ENCODE measurements at regions not wholly inside any gene's neighbourhood (a gene's known extent, or its start where the extent isn't known, plus 50 kb on each side); places are given as distances from the start of the nearest gene placed in this dataset.

DNA sequence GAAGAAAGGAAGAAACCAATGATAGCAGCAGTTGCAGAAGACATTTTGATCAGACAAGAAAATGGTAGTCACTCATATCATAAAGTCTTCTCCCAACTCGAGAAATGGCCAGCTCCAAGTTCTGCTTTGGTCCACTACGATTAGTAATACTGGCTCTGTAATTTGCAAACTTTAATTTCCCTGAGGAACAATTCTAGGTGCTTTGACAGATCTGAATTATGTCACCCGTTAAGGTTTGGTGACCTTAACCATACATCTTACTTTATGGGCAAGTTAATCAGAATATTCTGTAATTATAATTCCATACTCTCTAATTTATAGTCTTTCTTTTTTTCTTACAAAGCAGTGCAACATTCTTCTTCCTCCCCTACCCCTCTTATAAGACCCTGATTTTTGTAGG is 84.5 kb downstream of the RND3 start:
- ChIA-PET CTCF (ENCODE audit: low intra/inter-chr PET ratio) (no interaction called here), POLR2A (interaction anchor here (0.6 kb wide), 1 partner anchor 473 kb away, joined by 3 read pairs; no protein-coding TSS in a partner anchor)
- no peaks in the 10 kb centered on the region for H4K20me1 ChIP-seq (replicated peaks; ENCODE audit: control insufficient read depth, insufficient read depth, low read length)
- H3K4me3 ChIP-seq = no peak overlapping the region
- no peaks in the 10 kb centered on the region for H3K36me3 ChIP-seq (ENCODE audit: control insufficient read depth, insufficient read depth, low read length)
- intact Hi-C loops (cut with micrococcal nuclease) = no loop called here
- WGBS (ENCODE audit: insufficient coverage, low coverage, missing lambda C conversion rate) = 0% methylated on average over 3 of the region's 3 CpGs
- no peak overlapping the region for H3K27ac ChIP-seq (ENCODE audit: extremely low read depth, low read depth, low read length)
- TF ChIP-seq SIN3A (IDR thresholded peaks at IDR 0.05; ENCODE audit: borderline replicate concordance in 2 of 2, control insufficient read depth in 1 of 2, low read depth in 2 of 2, low read length in 2 of 2) = no peak
- no peak for TF ChIP-seq SMAD1 (IDR thresholded peaks at IDR 0.05; ENCODE audit: low read depth, low read length, partially characterized antibody)
- TF ChIP-seq DPF2 (IDR thresholded peaks at IDR 0.05) = no peak
- in situ Hi-C loops (cut with MboI) = no loop called here
- H3K9ac ChIP-seq (ENCODE audit: insufficient read depth in 1 of 2, low read depth in 2 of 2, low read length in 2 of 2) = no peak overlapping the region
- no peaks in the 10 kb centered on the region for H3K79me2 ChIP-seq (ENCODE audit: control insufficient read depth, insufficient read depth, low read length)
- no TSS peak for BruUV-seq (replicated peaks)
- no peaks in the 10 kb centered on the region for H3K27me3 ChIP-seq (ENCODE audit: control insufficient read depth in 2 of 2, insufficient read depth in 2 of 2, low read length in 2 of 2)
- no peaks in the 10 kb centered on the region for H3K9me1 ChIP-seq (ENCODE audit: control insufficient read depth, insufficient read depth, low read length)
- no peak for FAIRE-seq
- H3K4me2 ChIP-seq (ENCODE audit: insufficient read depth, low read length) = no peak overlapping the region
- no peaks in the 10 kb centered on the region for H3K4me1 ChIP-seq (replicated peaks in 1 of 2; ENCODE audit: control insufficient read depth in 2 of 2, insufficient read depth in 2 of 2, low read length in 2 of 2)
- H2AFZ ChIP-seq (ENCODE audit: low read depth, low read length) = no peak overlapping the region
- H3K9me3 ChIP-seq (replicated peaks; ENCODE audit: control insufficient read depth, insufficient read depth, low read depth, low read length) = no peaks in the 10 kb centered on the region
- no peak for ATAC-seq
- DNase-seq (ENCODE audit: extremely low read depth in 1 of 4, low spot score in 3 of 4) = no peak

DNA sequence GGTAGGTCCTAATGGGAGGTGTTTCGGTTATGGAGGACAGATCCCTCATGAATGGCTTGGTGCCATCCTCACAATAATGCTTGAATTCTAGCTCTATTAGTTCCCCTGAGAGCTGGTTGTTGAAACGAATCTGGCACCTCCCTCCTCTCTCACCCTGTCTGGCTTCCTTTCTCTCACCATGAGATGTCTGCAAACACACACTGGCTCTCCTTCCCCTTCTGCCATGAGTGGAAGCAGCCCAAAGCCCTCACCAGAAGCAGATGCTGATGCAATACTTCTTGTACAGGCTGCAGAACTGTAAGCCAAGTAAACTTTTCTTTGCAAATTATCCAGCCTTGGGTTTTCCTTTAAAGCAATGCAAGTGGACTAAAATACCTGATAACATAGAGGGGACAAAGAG is 86.6 kb downstream of the RND3 start:
- H3K79me2 ChIP-seq (ENCODE audit: control insufficient read depth, insufficient read depth, low read length) = no peaks in the 10 kb centered on the region
- BruUV-seq (replicated peaks) = no TSS peak
- DNase-seq (ENCODE audit: extremely low read depth in 1 of 4, low spot score in 3 of 4) (no peak), FAIRE-seq (no peak), ATAC-seq (no peak)
- in situ Hi-C loops (cut with MboI) = no loop called here
- H3K36me3 ChIP-seq (ENCODE audit: control insufficient read depth, insufficient read depth, low read length) = no peaks in the 10 kb centered on the region
- 0% methylated on average over 2 of the region's 2 CpGs for WGBS (ENCODE audit: insufficient coverage, low coverage, missing lambda C conversion rate)
- no peaks in the 10 kb centered on the region for H3K9me1 ChIP-seq (ENCODE audit: control insufficient read depth, insufficient read depth, low read length)
- no peaks in the 10 kb centered on the region for H4K20me1 ChIP-seq (replicated peaks; ENCODE audit: control insufficient read depth, insufficient read depth, low read length)
- H3K4me3 ChIP-seq = no peak overlapping the region
- no peak overlapping the region for H3K4me2 ChIP-seq (ENCODE audit: insufficient read depth, low read length)
- no peaks in the 10 kb centered on the region for H3K9me3 ChIP-seq (replicated peaks; ENCODE audit: control insufficient read depth, insufficient read depth, low read depth, low read length)
- TF ChIP-seq ZSCAN32 (CRISPR knock-in tag; IDR thresholded peaks at IDR 0.05) (0 out of 2 replicates have a peak, but pooled peaks have one; percentile 33), CHD4 (IDR thresholded peaks at IDR 0.05; ENCODE audit: insufficient read depth, insufficient replicate concordance, low read depth, low read length, poor library complexity, severe bottlenecking) (no peak), IRF2 (CRISPR knock-in tag; IDR thresholded peaks at IDR 0.05) (no peak)
- TF ChIP-seq, protein P1, sequence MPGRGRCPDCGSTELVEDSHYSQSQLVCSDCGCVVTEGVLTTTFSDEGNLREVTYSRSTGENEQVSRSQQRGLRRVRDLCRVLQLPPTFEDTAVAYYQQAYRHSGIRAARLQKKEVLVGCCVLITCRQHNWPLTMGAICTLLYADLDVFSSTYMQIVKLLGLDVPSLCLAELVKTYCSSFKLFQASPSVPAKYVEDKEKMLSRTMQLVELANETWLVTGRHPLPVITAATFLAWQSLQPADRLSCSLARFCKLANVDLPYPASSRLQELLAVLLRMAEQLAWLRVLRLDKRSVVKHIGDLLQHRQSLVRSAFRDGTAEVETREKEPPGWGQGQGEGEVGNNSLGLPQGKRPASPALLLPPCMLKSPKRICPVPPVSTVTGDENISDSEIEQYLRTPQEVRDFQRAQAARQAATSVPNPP (IDR thresholded peaks at IDR 0.05; ENCODE audit: borderline replicate concordance, insufficient read depth, insufficient read length) = no peak
- TF ChIP-seq, protein P2, sequence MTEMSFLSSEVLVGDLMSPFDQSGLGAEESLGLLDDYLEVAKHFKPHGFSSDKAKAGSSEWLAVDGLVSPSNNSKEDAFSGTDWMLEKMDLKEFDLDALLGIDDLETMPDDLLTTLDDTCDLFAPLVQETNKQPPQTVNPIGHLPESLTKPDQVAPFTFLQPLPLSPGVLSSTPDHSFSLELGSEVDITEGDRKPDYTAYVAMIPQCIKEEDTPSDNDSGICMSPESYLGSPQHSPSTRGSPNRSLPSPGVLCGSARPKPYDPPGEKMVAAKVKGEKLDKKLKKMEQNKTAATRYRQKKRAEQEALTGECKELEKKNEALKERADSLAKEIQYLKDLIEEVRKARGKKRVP (CRISPR knock-in tag; IDR thresholded peaks at IDR 0.05) = 0 out of 2 replicates have a peak, but pooled peaks have one; percentile 60
- ChIA-PET CTCF (ENCODE audit: low intra/inter-chr PET ratio) (no interaction called here), POLR2A (no interaction called here)
- intact Hi-C loops (cut with micrococcal nuclease) = no loop called here
- H3K27ac ChIP-seq (ENCODE audit: extremely low read depth, low read depth, low read length) = no peak overlapping the region
- no peak overlapping the region for H3K9ac ChIP-seq (ENCODE audit: insufficient read depth in 1 of 2, low read depth in 2 of 2, low read length in 2 of 2)
- no peaks in the 10 kb centered on the region for H3K4me1 ChIP-seq (replicated peaks in 1 of 2; ENCODE audit: control insufficient read depth in 2 of 2, insufficient read depth in 2 of 2, low read length in 2 of 2)
- no peak overlapping the region for H2AFZ ChIP-seq (ENCODE audit: low read depth, low read length)
- no peaks in the 10 kb centered on the region for H3K27me3 ChIP-seq (ENCODE audit: control insufficient read depth in 2 of 2, insufficient read depth in 2 of 2, low read length in 2 of 2)

All from K562 (cell line).